Endodermal cell (in vitro differentiated cells): ENCODE measurements at regions not wholly inside any gene's neighbourhood (a gene's known extent, or its start where the extent isn't known, plus 50 kb on each side); places are given as distances from the start of the nearest gene placed in this dataset.

Experiments
- DNase-seq: peaks from one replicate; pipeline ENCODE4 v3.0.0-alpha.2; 2017
- H3K27ac ChIP-seq: 2 replicates; pipeline ENCODE4 v1.5.1; 2013; ENCODE audit warnings: mild to moderate bottlenecking, low read depth, low read length, moderate library complexity
- H3K27me3 ChIP-seq: 2 replicates; pipeline ENCODE4 v1.6.1; 2013; ENCODE audit warnings: mild to moderate bottlenecking, low read length, moderate library complexity; ENCODE audit not compliant: insufficient read depth, control insufficient read depth, poor library complexity, severe bottlenecking
- H3K36me3 ChIP-seq: 2 replicates; pipeline ENCODE4 v1.7.0; 2013; ENCODE audit warnings: mild to moderate bottlenecking, low read length, moderate library complexity; ENCODE audit not compliant: control insufficient read depth, insufficient read depth
- H3K4me1 ChIP-seq: one replicate; pipeline ENCODE4 v1.7.0; 2013; ENCODE audit warnings: low read length; ENCODE audit not compliant: control insufficient read depth, insufficient read depth
- H3K4me3 ChIP-seq: 2 replicates; pipeline ENCODE4 v1.5.1; 2013; ENCODE audit warnings: mild to moderate bottlenecking, low read length, moderate library complexity
- H3K9ac ChIP-seq: 2 replicates; pipeline ENCODE4 v1.6.1; 2013; ENCODE audit warnings: mild to moderate bottlenecking, low read length, moderate library complexity; ENCODE audit not compliant: poor library complexity, severe bottlenecking; ENCODE audit errors: extremely low read depth
- H3K9me3 ChIP-seq: 2 replicates; pipeline ENCODE4 v1.6.1; 2013; ENCODE audit warnings: mild to moderate bottlenecking, low read length, moderate library complexity; ENCODE audit not compliant: control insufficient read depth
- H3K27ac Mint-ChIP-seq: 2 replicates; pipeline ENCODE4 v1.8.0; 2020; ENCODE audit warnings: mixed read lengths
- H3K27me3 Mint-ChIP-seq: 2 replicates; pipeline ENCODE4 v1.8.0; 2021; ENCODE audit warnings: mild to moderate bottlenecking, mixed read lengths; ENCODE audit not compliant: insufficient read depth
- H3K36me3 Mint-ChIP-seq: 2 replicates; pipeline ENCODE4 v1.8.0; 2020; ENCODE audit warnings: low read depth, mixed read lengths
- H3K4me1 Mint-ChIP-seq: 2 replicates; pipeline ENCODE4 v1.8.0; 2020; ENCODE audit warnings: mixed read lengths
- H3K4me3 Mint-ChIP-seq: 2 replicates; pipeline ENCODE4 v1.8.0; 2020; ENCODE audit warnings: mild to moderate bottlenecking, moderate library complexity, mixed read lengths
- H3K9me3 Mint-ChIP-seq: 2 replicates; pipeline ENCODE4 v1.8.0; 2020; ENCODE audit warnings: mild to moderate bottlenecking, mixed read lengths
- CTCF ChIP-seq: fragments of 200-600 bp; sonication (generic); conservative IDR thresholded peaks from 2 replicates; pipeline ENCODE4 v1.5.0; 2021; ENCODE audit warnings: antibody characterized with exemption, mild to moderate bottlenecking
- WGBS, 2 experiments: methylation state at CpG; one replicate each; pipeline versions ENCODE4 v1.1.5 to v1.1.7; 2013; ENCODE audit warnings: missing lambda C conversion rate in 2 of 2, mixed read lengths in 1 of 2; ENCODE audit not compliant: insufficient coverage in 1 of 2, insufficient read length in 1 of 2; 5-methylcytosine and 5-hydroxymethylcytosine counted together

GRCh38 chr13:81637457-81637856 lies 1296.5 kb upstream of the SPRY2 start:
- Mint-ChIP-seq H3K4me1 (no peaks in the 10 kb centered on the region), H3K36me3 (peaks cover 10% of the 10 kb centered on the region), H3K27me3 (no peaks in the 10 kb centered on the region), H3K9me3 (peaks cover 16% of the 10 kb centered on the region), H3K27ac (no peak overlapping the region), H3K4me3 (no peak overlapping the region)
- H3K4me1 ChIP-seq = no peaks in the 10 kb centered on the region
- H3K9ac ChIP-seq = no peak overlapping the region
- 95% methylated on average over 2 of the region's 2 CpGs; no CpG with 5 or more reads in 1 of the 2 experiments for WGBS, 2 experiments
- no peak for DNase-seq
- no peaks in the 10 kb centered on the region for H3K27me3 ChIP-seq
- H3K4me3 ChIP-seq = no peak overlapping the region
- H3K9me3 ChIP-seq = peaks cover 21% of the 10 kb centered on the region
- TF ChIP-seq CTCF = no peak
- H3K36me3 ChIP-seq = no peaks in the 10 kb centered on the region
- H3K27ac ChIP-seq = no peak overlapping the region

- H3K9ac ChIP-seq = no peak overlapping the region
- DNase-seq = no peak
- H3K36me3 Mint-ChIP-seq = peaks cover 10% of the 10 kb centered on the region
- H3K9me3 ChIP-seq = peaks cover 21% of the 10 kb centered on the region
- no peak for TF ChIP-seq CTCF
- no peak overlapping the region for H3K27ac Mint-ChIP-seq
- no peak overlapping the region for H3K4me3 Mint-ChIP-seq
- H3K27me3 ChIP-seq = no peaks in the 10 kb centered on the region
- H3K27me3 Mint-ChIP-seq = no peaks in the 10 kb centered on the region
- H3K4me1 Mint-ChIP-seq = no peaks in the 10 kb centered on the region
- no peaks in the 10 kb centered on the region for H3K4me1 ChIP-seq
- H3K9me3 Mint-ChIP-seq = peaks cover 16% of the 10 kb centered on the region
- no peaks in the 10 kb centered on the region for H3K36me3 ChIP-seq
- no peak overlapping the region for H3K27ac ChIP-seq
- no peak overlapping the region for H3K4me3 ChIP-seq
These were observed 1295.2 kb upstream of the SPRY2 start for GRCh38 chr13:81636120-81636519.

GRCh38 chr13:81615031-81615430 lies 1274.1 kb upstream of the SPRY2 start:
- H3K4me1 ChIP-seq = no peaks in the 10 kb centered on the region
- no peak for DNase-seq
- H3K4me1 Mint-ChIP-seq = no peaks in the 10 kb centered on the region
- H3K27ac Mint-ChIP-seq = no peak overlapping the region
- no peak overlapping the region for H3K4me3 Mint-ChIP-seq
- H3K36me3 ChIP-seq = no peaks in the 10 kb centered on the region
- peaks cover 10% of the 10 kb centered on the region for H3K9me3 ChIP-seq
- no peaks in the 10 kb centered on the region for H3K27me3 ChIP-seq
- TF ChIP-seq CTCF = no peak
- no peaks in the 10 kb centered on the region for H3K36me3 Mint-ChIP-seq
- H3K9me3 Mint-ChIP-seq = peaks cover 10% of the 10 kb centered on the region
- H3K27ac ChIP-seq = no peak overlapping the region
- no peaks in the 10 kb centered on the region for H3K27me3 Mint-ChIP-seq
- H3K9ac ChIP-seq = no peak overlapping the region
- WGBS, 2 experiments = 91 to 100% methylated on average over 1 to 2 of the region's 2 CpGs
- H3K4me3 ChIP-seq = no peak overlapping the region
